ENCODE measurements at regions not wholly inside any gene's neighbourhood (a gene's known extent, or its start where the extent isn't known, plus 50 kb on each side); places are given as distances from the start of the nearest gene placed in this dataset.

- H3K36me3 Mint-ChIP-seq, result no peaks in the 10 kb centered on the region
- no peak overlapping the region for H3K27ac Mint-ChIP-seq
- TF ChIP-seq GABPB1 (CRISPR knock-in tag; IDR thresholded peaks at IDR 0.05) (no peak), NR2C2 (CRISPR knock-in tag; IDR thresholded peaks at IDR 0.05) (no peak), PREB (CRISPR knock-in tag; IDR thresholded peaks at IDR 0.05; ENCODE audit: borderline replicate concordance) (no peak), FOXK1 (CRISPR knock-in tag; IDR thresholded peaks at IDR 0.05) (no peak), ELF4 (CRISPR knock-in tag; IDR thresholded peaks at IDR 0.05; ENCODE audit: low read depth) (no peak), ATF6 (CRISPR knock-in tag; IDR thresholded peaks at IDR 0.05) (no peak), OVOL2 (CRISPR knock-in tag; IDR thresholded peaks at IDR 0.05; ENCODE audit: borderline replicate concordance) (no peak), ERG (CRISPR knock-in tag; IDR thresholded peaks at IDR 0.05) (no peak), CBFB (CRISPR knock-in tag; IDR thresholded peaks at IDR 0.05; ENCODE audit: low read depth) (no peak)
- no peaks in the 10 kb centered on the region for H3K9me3 Mint-ChIP-seq
- H3K27me3 Mint-ChIP-seq (ENCODE audit: low read depth), result peaks cover 2% of the 10 kb centered on the region; the same call in 1 of the 2 replicates
- H3K4me3 Mint-ChIP-seq, result no peak overlapping the region
- ChIA-PET CTCF (no interaction called here), POLR2A (no interaction called here)
- DNase-seq (ENCODE audit: low spot score) (no peak), ATAC-seq (no peak)
- H3K4me1 Mint-ChIP-seq, result peaks cover 2% of the 10 kb centered on the region
Observed at GRCh38 chrX:132271311-132271778, 52.1 kb upstream of the RAP2C start.

GRCh38 chrX:132270699-132271098 lies 51.5 kb upstream of the RAP2C start:
- ChIA-PET CTCF (no interaction called here), POLR2A (no interaction called here)
- no peak overlapping the region for H3K27ac Mint-ChIP-seq
- no peak for TF ChIP-seq STAT6 (CRISPR knock-in tag; conservative IDR thresholded peaks at IDR 0.05; ENCODE audit: low read depth)
- no peak for TF ChIP-seq ZNF263 (CRISPR knock-in tag; IDR thresholded peaks at IDR 0.05; ENCODE audit: low read depth)
- TF ChIP-seq FOXP1 (CRISPR knock-in tag; IDR thresholded peaks at IDR 0.05; ENCODE audit: borderline replicate concordance), result no peak
- TF ChIP-seq AR (CRISPR knock-in tag; IDR thresholded peaks at IDR 0.05), result no peak
- no peak for TF ChIP-seq NFE2L1 (CRISPR knock-in tag; IDR thresholded peaks at IDR 0.05)
- no peak for TF ChIP-seq SMAD4 (CRISPR knock-in tag; IDR thresholded peaks at IDR 0.05)
- no peak for TF ChIP-seq ZNF416 (CRISPR knock-in tag; IDR thresholded peaks at IDR 0.05)
- TF ChIP-seq RELA (CRISPR knock-in tag; IDR thresholded peaks at IDR 0.05; ENCODE audit: borderline replicate concordance), result no peak
- TF ChIP-seq NR2C2 (CRISPR knock-in tag; IDR thresholded peaks at IDR 0.05), result no peak
- TF ChIP-seq ZNF423 (CRISPR knock-in tag; IDR thresholded peaks at IDR 0.05), result no peak
- TF ChIP-seq MLX (CRISPR knock-in tag; IDR thresholded peaks at IDR 0.05), result no peak
- H3K4me3 Mint-ChIP-seq, result no peak overlapping the region
- DNase-seq (ENCODE audit: low spot score), result no peak
- H3K27me3 Mint-ChIP-seq (ENCODE audit: low read depth), result peaks cover 2% of the 10 kb centered on the region; the same call in 1 of the 2 replicates
- H3K36me3 Mint-ChIP-seq, result no peaks in the 10 kb centered on the region
- no peaks in the 10 kb centered on the region for H3K9me3 Mint-ChIP-seq
- peaks cover 2% of the 10 kb centered on the region for H3K4me1 Mint-ChIP-seq
- ATAC-seq, result no peak

Measured in WTC11 (cell line).